ENCODE measurements at regions not wholly inside any gene's neighbourhood (a gene's known extent, or its start where the extent isn't known, plus 50 kb on each side); places are given as distances from the start of the nearest gene placed in this dataset.

GRCh38 chr2:234861841-234862735 is 89.7 kb upstream of the SH3BP4 start:
- TF ChIP-seq POLR2A (IDR thresholded peaks at IDR 0.05) (no peak), CTCF (IDR thresholded peaks at IDR 0.05) (no peak)
